ENCODE measurements at regions not wholly inside any gene's neighbourhood (a gene's known extent, or its start where the extent isn't known, plus 50 kb on each side); places are given as distances from the start of the nearest gene placed in this dataset.

- no peaks in the 10 kb centered on the region for H3K27me3 ChIP-seq (ENCODE audit: control insufficient read depth in 2 of 2, insufficient read depth in 2 of 2, low read length in 2 of 2)
- H3K4me2 ChIP-seq (replicated peaks; ENCODE audit: extremely low read depth, low read length, poor library complexity, severe bottlenecking) = no peak overlapping the region
- no peak overlapping the region for H3K4me3 ChIP-seq (replicated peaks in 1 of 3; ENCODE audit: low read depth in 2 of 3, low read length in 3 of 3)
- DNase-seq = no peak
- Mint-ChIP-seq H3K4me3 (no peak overlapping the region), H3K27me3 (ENCODE audit: low read depth in 3 of 3) (no peaks in the 10 kb centered on the region), H3K9me3 (peaks cover 0 to 15% (median 3%) of the 10 kb centered on the region in 7 donors), H3K27ac (no peak overlapping the region), H3K4me1 (no peaks in the 10 kb centered on the region), H3K36me3 (no peaks in the 10 kb centered on the region)
- H3K36me3 ChIP-seq (replicated peaks in 1 of 2; ENCODE audit: control insufficient read depth in 1 of 2, insufficient read depth in 2 of 2, low read length in 2 of 2) = no peaks in the 10 kb centered on the region
- H3K9me3 ChIP-seq (replicated peaks in 1 of 2; ENCODE audit: control insufficient read depth in 1 of 2, insufficient read depth in 1 of 2, low read length in 2 of 2) = peaks cover 0 to 11% of the 10 kb centered on the region in 2 donors
- WGBS (ENCODE audit: insufficient coverage) = 88% methylated on average over 8 of the region's 8 CpGs
- no peak overlapping the region for H3K9ac ChIP-seq (ENCODE audit: insufficient read depth, low read length, poor library complexity, severe bottlenecking)
- H3K4me1 ChIP-seq (ENCODE audit: control insufficient read depth in 1 of 2, insufficient read depth in 2 of 2, low read length in 2 of 2) = no peaks in the 10 kb centered on the region
- H2AFZ ChIP-seq (ENCODE audit: insufficient read depth, low read depth, low read length, poor library complexity, severe bottlenecking) = no peak overlapping the region
- H3K27ac ChIP-seq (ENCODE audit: low read depth in 1 of 2, low read length in 2 of 2) = no peak overlapping the region
- no peaks in the 10 kb centered on the region for H3K79me2 ChIP-seq (ENCODE audit: insufficient read depth, low read length)
- no peaks in the 10 kb centered on the region for H4K20me1 ChIP-seq (ENCODE audit: insufficient read depth, low read length)
- TF ChIP-seq CTCF (IDR thresholded peaks at IDR 0.05) = no peak
- intact Hi-C loops (cut with micrococcal nuclease) = no loop called here
Observed at GRCh38 chr3:191972714-191973398, 511.9 kb downstream of the PYDC2 start.

GRCh38 chr3:191973820-191974219 lies 512.9 kb downstream of the PYDC2 start:
- no peaks in the 10 kb centered on the region for H3K27me3 ChIP-seq (ENCODE audit: control insufficient read depth in 2 of 2, insufficient read depth in 2 of 2, low read length in 2 of 2)
- DNase-seq = no peak
- H3K4me1 ChIP-seq (ENCODE audit: control insufficient read depth in 1 of 2, insufficient read depth in 2 of 2, low read length in 2 of 2) = no peaks in the 10 kb centered on the region
- H3K79me2 ChIP-seq (ENCODE audit: insufficient read depth, low read length) = no peaks in the 10 kb centered on the region
- H3K9ac ChIP-seq (ENCODE audit: insufficient read depth, low read length, poor library complexity, severe bottlenecking) = no peak overlapping the region
- intact Hi-C loops (cut with micrococcal nuclease) = no loop called here
- peaks cover 0 to 15% (median 4%) of the 10 kb centered on the region in 7 donors for H3K9me3 Mint-ChIP-seq
- no peaks in the 10 kb centered on the region for H3K36me3 ChIP-seq (replicated peaks in 1 of 2; ENCODE audit: control insufficient read depth in 1 of 2, insufficient read depth in 2 of 2, low read length in 2 of 2)
- no peaks in the 10 kb centered on the region for H3K4me1 Mint-ChIP-seq
- H3K4me3 Mint-ChIP-seq = no peak overlapping the region
- H3K4me3 ChIP-seq (replicated peaks in 1 of 3; ENCODE audit: low read depth in 2 of 3, low read length in 3 of 3) = no peak overlapping the region
- no peaks in the 10 kb centered on the region for H3K27me3 Mint-ChIP-seq (ENCODE audit: low read depth in 3 of 3)
- H3K9me3 ChIP-seq (replicated peaks in 1 of 2; ENCODE audit: control insufficient read depth in 1 of 2, insufficient read depth in 1 of 2, low read length in 2 of 2) = peaks cover 0 to 11% of the 10 kb centered on the region in 2 donors
- no peaks in the 10 kb centered on the region for H4K20me1 ChIP-seq (ENCODE audit: insufficient read depth, low read length)
- WGBS (ENCODE audit: insufficient coverage) = 82% methylated on average over 4 of the region's 6 CpGs
- no peak overlapping the region for H3K4me2 ChIP-seq (replicated peaks; ENCODE audit: extremely low read depth, low read length, poor library complexity, severe bottlenecking)
- no peaks in the 10 kb centered on the region for H3K36me3 Mint-ChIP-seq
- H3K27ac ChIP-seq (ENCODE audit: low read depth in 1 of 2, low read length in 2 of 2) = no peak overlapping the region
- no peak overlapping the region for H2AFZ ChIP-seq (ENCODE audit: insufficient read depth, low read depth, low read length, poor library complexity, severe bottlenecking)
- no peak for TF ChIP-seq CTCF (IDR thresholded peaks at IDR 0.05)
- no peak overlapping the region for H3K27ac Mint-ChIP-seq

Data from CD14-positive monocyte (primary cell).